IPS DF 6.9 (cell line): ENCODE measurements at regions not wholly inside any gene's neighbourhood (a gene's known extent, or its start where the extent isn't known, plus 50 kb on each side); places are given as distances from the start of the nearest gene placed in this dataset.

Experiments used
- DNase-seq: peaks from one replicate; pipeline ENCODE4 v3.0.0-alpha.2; 2013; ENCODE audit warnings: low read depth, low spot score
- H3K27ac ChIP-seq: one replicate; pipeline ENCODE4 v1.5.1; 2013; ENCODE audit warnings: low read length, control low read depth
- H3K27me3 ChIP-seq: 2 replicates; pipeline ENCODE4 v1.6.1; 2013; ENCODE audit warnings: mild to moderate bottlenecking, low read length; ENCODE audit not compliant: control insufficient read depth, insufficient read depth
- H3K36me3 ChIP-seq: 2 replicates; pipeline ENCODE4 v1.6.1; 2013; ENCODE audit warnings: low read length; ENCODE audit not compliant: control insufficient read depth, insufficient read depth
- H3K4me1 ChIP-seq: 2 replicates; pipeline ENCODE4 v1.6.1; 2013; ENCODE audit warnings: low read length; ENCODE audit not compliant: control insufficient read depth, insufficient read depth
- H3K4me3 ChIP-seq: 2 replicates; pipeline ENCODE4 v1.5.1; 2013; ENCODE audit warnings: mild to moderate bottlenecking, low read length
- H3K9me3 ChIP-seq: 2 replicates; pipeline ENCODE4 v1.6.1; 2013; ENCODE audit warnings: low read length, inconsistent platforms; ENCODE audit not compliant: control insufficient read depth, insufficient read depth
- WGBS: extraction: QIAGEN DNeasy Blood & Tissue Kit; methylation state at CpG from one replicate; pipeline ENCODE4 v1.1.7; 2013; ENCODE audit warnings: mixed read lengths, missing lambda C conversion rate; ENCODE audit not compliant: insufficient read length, insufficient coverage; 5-methylcytosine and 5-hydroxymethylcytosine counted together

DNA sequence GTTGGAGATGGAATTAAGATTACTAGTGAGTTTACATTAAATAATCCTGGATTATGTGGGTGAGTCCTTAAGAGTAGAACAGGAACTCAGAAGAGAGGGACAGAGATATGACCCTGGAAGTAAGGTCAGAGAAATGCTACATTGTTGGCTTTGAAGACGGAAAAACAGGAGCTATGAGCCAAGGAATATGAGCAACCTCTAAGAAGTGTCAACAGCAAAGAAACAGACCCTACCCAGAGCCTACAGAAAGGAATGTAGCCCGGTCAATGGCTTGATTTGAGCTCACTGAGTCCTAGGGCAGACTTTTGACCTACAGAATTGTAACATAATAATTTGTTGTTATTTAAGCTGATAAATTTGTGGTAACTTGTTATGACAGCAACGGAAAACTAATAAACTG, 304.9 kb downstream of the IPMK start:
- no peaks in the 10 kb centered on the region for H3K4me1 ChIP-seq
- no peaks in the 10 kb centered on the region for H3K9me3 ChIP-seq
- no CpG with 5 or more reads among the region's 3 CpGs for WGBS

DNA sequence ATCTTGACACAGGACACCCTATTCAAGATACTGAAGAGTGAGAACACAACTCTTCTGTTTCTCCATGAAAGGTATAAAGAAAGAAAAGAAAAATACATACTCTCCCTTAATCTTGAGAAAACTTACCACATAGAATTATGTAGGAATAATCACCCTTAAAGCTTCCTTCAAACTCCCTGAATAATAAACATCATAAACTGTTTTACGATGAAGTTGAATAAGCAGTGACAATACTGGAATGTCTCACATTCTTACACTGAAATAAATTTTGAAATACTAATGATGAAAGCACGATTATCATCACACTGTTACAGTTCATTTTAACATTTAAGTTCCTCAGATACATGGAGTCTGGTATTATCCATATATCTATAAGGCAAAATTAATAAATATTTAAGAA, 306.2 kb downstream of the IPMK start:
- no peak overlapping the region for H3K27ac ChIP-seq
- WGBS = no CpG with 5 or more reads among the region's 2 CpGs
- H3K4me1 ChIP-seq = no peaks in the 10 kb centered on the region
- no peak for DNase-seq
- no peaks in the 10 kb centered on the region for H3K36me3 ChIP-seq
- H3K27me3 ChIP-seq = no peaks in the 10 kb centered on the region
- H3K4me3 ChIP-seq = no peak overlapping the region
- H3K9me3 ChIP-seq = no peaks in the 10 kb centered on the region

More for the DNA sequence above, 304.9 kb downstream of the IPMK start:
- H3K27me3 ChIP-seq = no peaks in the 10 kb centered on the region
- no peak for DNase-seq
- no peak overlapping the region for H3K27ac ChIP-seq
- no peak overlapping the region for H3K4me3 ChIP-seq
- H3K36me3 ChIP-seq = no peaks in the 10 kb centered on the region

DNA sequence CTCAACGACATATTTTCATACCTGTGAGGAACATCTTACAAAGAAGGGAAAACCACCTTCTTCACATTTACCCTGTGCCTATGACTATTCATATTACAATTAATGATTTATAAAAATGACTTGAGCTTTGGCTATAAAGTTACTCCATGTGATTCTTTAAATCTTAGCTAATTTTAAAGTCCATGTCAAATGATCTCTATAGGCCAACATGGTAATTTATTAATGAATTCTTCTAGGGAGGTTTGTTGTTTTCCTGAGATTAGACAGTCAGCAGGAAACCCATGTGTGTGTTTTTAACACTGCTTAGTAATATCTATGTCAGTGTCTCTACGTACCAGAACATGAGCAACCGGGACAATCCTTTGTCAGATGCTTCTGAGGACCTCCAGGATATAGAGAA, 307.3 kb downstream of the IPMK start:
- WGBS = no CpG with 5 or more reads among the region's 3 CpGs
- Histone ChIP-seq H3K4me3 (no peak overlapping the region), H3K36me3 (no peaks in the 10 kb centered on the region), H3K9me3 (no peaks in the 10 kb centered on the region), H3K27me3 (no peaks in the 10 kb centered on the region), H3K27ac (no peak overlapping the region), H3K4me1 (no peaks in the 10 kb centered on the region)
- no peak for DNase-seq

DNA sequence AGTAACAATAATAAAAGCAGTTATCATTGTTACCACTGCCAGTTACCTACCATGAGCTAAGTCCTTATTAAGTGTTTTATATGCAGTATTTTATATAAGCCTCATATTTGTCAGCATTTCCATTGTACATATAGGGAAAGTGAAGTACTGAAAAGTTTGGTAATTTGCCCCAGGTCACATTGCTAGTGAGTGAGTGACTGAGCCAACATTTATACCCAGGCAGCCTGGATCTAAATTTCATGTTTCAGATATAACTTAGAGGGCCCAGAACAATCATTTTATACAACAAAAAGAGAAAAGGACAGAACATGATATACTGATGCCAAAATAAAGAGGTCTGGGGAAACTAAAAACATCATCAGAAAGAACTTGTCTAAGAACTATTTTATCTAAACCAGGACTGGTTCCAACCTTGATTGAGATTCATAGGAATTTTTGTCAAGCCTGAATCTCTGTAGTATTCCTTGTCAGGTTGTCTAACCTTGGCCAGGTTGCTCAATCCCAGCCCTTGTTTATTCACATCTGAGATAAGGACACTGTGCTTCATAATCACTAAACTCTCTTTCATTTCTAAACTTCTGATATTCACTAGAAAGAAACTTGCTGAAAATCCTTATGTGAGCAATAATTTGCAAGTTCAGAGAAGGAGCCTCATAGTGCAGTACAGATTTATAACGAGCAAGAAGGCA, 308.2 kb downstream of the IPMK start:
- WGBS = no CpG with 5 or more reads among the region's 1 CpG
- no peaks in the 10 kb centered on the region for H3K27me3 ChIP-seq
- H3K4me3 ChIP-seq = no peak overlapping the region
- H3K27ac ChIP-seq = no peak overlapping the region
- H3K36me3 ChIP-seq = no peaks in the 10 kb centered on the region
- H3K4me1 ChIP-seq = no peaks in the 10 kb centered on the region
- no peak for DNase-seq
- H3K9me3 ChIP-seq = no peaks in the 10 kb centered on the region

DNA sequence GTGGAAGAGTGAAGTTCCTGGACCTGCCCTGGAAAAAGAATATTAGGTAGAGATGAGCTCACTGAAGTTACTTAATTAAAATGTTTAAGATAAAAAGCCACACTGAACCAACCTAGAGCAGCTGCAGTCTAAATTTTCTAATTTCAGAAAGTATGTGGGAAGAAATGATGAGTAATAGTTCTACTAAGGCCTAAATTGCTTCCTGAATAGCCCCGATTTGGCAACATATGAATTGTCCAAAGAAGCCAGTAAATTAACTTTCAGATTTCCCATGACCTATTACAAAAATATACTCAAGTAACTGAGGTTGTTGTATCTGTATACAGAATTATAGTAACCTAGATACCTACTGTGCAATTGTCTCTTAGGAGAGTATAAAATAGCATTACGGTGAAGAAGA, 312.6 kb downstream of the IPMK start:
- no peaks in the 10 kb centered on the region for H3K4me1 ChIP-seq
- H3K4me3 ChIP-seq = no peak overlapping the region
- no peak for DNase-seq
- no peaks in the 10 kb centered on the region for H3K27me3 ChIP-seq
- no peaks in the 10 kb centered on the region for H3K9me3 ChIP-seq
- no CpG with 5 or more reads among the region's 2 CpGs for WGBS
- no peak overlapping the region for H3K27ac ChIP-seq
- no peaks in the 10 kb centered on the region for H3K36me3 ChIP-seq

DNA sequence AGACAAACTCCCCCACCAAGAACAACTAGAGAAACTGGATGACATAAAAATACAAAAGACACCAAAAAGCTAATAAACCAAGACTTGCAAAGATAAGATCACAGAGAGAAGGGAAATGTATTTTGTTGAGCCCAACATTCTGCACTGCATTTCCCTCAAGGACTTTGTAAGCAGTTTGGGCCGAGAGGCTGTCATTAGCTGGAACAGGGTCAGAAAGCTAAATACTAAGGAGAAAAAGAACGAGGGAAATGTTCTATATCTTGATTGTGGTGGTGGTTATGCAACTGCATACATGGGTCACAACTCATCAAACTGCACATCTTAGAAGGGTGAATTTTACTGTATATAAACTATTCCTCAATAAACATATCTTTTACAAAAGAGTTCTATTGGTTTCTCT, 315.0 kb downstream of the IPMK start:
- Histone ChIP-seq H3K27ac (no peak overlapping the region), H3K4me1 (no peaks in the 10 kb centered on the region), H3K36me3 (no peaks in the 10 kb centered on the region), H3K27me3 (no peaks in the 10 kb centered on the region), H3K9me3 (no peaks in the 10 kb centered on the region), H3K4me3 (no peak overlapping the region)
- DNase-seq = no peak
- WGBS = no CpG with 5 or more reads among the region's 2 CpGs

DNA sequence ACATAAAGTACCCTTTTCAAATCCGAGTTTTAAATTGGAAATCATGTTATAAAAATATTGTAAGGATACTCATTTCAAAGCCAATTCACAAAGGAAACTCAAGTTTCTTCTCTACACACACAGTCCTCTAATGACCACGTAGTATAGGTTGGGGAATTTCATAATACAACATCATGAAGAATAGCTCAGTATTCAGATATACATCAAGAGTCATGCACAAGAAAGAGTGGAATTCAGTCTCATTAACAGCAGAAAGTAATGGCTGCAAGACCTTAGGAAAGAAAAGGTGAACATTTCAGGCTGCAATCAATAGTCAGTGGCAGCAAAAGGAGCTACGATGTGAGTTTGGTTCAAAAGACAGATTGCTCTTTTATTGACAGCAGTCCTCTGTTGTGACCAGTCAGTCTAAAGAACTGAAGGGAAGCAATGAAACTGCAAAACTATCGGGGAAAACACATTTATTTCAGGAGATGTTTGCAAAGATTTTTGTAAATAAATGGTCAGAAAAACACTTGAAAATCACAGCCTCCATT, 317.2 kb downstream of the IPMK start:
- Histone ChIP-seq H3K27ac (no peak overlapping the region), H3K4me1 (no peaks in the 10 kb centered on the region), H3K9me3 (no peaks in the 10 kb centered on the region), H3K27me3 (no peaks in the 10 kb centered on the region), H3K4me3 (no peak overlapping the region), H3K36me3 (no peaks in the 10 kb centered on the region)
- WGBS = no CpG with 5 or more reads among the region's 4 CpGs
- no peak for DNase-seq

DNA sequence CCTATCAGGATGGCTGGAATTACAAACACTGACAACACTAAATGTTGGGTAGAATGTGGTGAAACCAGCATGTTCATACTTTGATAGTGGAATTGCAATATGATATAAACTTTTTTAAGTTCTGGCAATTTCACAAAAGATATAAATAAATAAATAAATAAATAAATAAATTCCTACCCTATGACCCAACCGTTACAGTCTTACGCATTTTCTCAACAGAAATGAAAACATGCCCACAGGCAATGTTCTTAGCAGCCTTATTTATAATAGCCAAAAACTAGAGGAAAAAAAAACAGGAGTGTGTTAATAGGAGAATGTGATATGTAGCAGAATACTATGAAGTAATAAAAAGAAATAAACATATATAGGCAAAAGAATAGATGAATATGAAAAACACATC, 318.9 kb downstream of the IPMK start:
- no CpG with 5 or more reads among the region's 2 CpGs for WGBS
- Histone ChIP-seq H3K4me1 (no peaks in the 10 kb centered on the region), H3K4me3 (no peak overlapping the region), H3K36me3 (no peaks in the 10 kb centered on the region), H3K9me3 (no peaks in the 10 kb centered on the region), H3K27me3 (no peaks in the 10 kb centered on the region), H3K27ac (no peak overlapping the region)
- no peak for DNase-seq

DNA sequence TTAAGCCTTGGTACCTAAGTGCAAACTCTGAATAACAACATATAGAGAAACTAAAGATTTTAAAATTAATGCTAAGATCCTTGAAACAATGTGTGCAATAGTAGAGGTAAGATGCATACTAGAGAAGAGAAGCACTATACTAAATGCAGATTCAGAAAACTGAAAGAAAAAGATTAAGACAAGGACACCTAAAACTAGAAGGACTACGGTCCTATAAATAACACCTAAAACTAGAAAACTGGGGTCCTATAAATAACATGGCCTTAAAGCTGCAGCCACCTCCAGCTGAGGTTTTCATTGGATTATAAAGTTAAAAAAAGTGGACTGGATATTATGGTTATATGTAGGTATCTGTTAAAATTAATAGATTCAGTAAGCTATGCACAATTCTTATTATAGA, 320.9 kb downstream of the IPMK start:
- Histone ChIP-seq H3K4me3 (no peak overlapping the region), H3K27ac (no peak overlapping the region), H3K36me3 (no peaks in the 10 kb centered on the region), H3K27me3 (no peaks in the 10 kb centered on the region), H3K9me3 (no peaks in the 10 kb centered on the region), H3K4me1 (no peaks in the 10 kb centered on the region)
- no peak for DNase-seq
- no CpG with 5 or more reads among the region's 1 CpG for WGBS

DNA sequence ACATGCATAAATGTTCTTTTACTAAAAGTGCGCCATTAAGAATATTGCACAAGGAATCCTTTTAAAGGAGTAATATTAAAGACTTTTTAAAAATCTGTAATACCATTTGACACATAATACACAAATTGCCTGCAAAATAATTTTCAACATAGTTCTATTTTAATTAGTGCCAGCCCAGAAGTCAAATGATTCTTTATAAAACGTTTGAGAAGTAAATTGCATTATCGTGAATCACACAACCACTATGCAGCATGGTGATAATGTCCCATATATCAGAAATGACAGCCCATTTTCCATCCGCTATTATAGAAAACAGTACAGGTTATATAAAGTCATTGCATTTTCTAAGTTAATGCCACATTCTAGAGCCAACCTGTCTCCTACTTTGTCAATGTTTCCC, 324.0 kb downstream of the IPMK start:
- H3K4me3 ChIP-seq = no peak overlapping the region
- H3K9me3 ChIP-seq = no peaks in the 10 kb centered on the region
- H3K4me1 ChIP-seq = no peaks in the 10 kb centered on the region
- no peak overlapping the region for H3K27ac ChIP-seq
- no CpG with 5 or more reads among the region's 4 CpGs for WGBS
- H3K36me3 ChIP-seq = no peaks in the 10 kb centered on the region
- H3K27me3 ChIP-seq = no peaks in the 10 kb centered on the region
- no peak for DNase-seq

DNA sequence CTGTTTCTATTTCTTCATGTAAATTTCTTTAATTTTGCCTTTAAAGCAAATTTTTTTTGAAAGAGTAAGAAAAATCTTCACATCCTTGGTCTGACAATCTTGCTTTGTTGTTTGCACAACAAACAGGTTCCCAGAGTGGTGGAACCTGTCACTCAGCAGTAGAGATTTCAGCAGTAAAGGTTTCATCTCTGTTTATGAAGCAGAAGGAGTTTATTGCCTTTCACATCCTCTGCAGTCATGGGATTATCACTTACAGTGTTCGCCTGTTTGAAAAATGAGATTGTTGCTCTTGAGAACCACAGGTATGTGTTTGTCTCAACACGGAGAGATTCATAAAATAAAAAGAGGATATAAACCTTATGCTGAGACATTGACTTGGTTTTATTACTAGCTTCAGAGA, 342.6 kb downstream of the IPMK start:
- no CpG with 5 or more reads among the region's 2 CpGs for WGBS
- Histone ChIP-seq H3K27me3 (no peaks in the 10 kb centered on the region), H3K9me3 (no peaks in the 10 kb centered on the region), H3K4me1 (no peaks in the 10 kb centered on the region), H3K36me3 (no peaks in the 10 kb centered on the region), H3K27ac (no peak overlapping the region), H3K4me3 (no peak overlapping the region)
- DNase-seq = no peak
